ENCODE measurements at regions not wholly inside any gene's neighbourhood (a gene's known extent, or its start where the extent isn't known, plus 50 kb on each side); places are given as distances from the start of the nearest gene placed in this dataset.

- no peaks in the 10 kb centered on the region for H3K27me3 ChIP-seq (ENCODE audit: control insufficient read depth in 2 of 2, insufficient read depth in 2 of 2, low read length in 2 of 2)
- POLR2A ChIA-PET = no interaction called here
- H3K79me2 ChIP-seq (ENCODE audit: control insufficient read depth, insufficient read depth, low read length) = no peaks in the 10 kb centered on the region
- no peak for TF ChIP-seq POLR2AphosphoS5 (IDR thresholded peaks at IDR 0.05; ENCODE audit: insufficient read depth, low read depth, low read length)
- no peaks in the 10 kb centered on the region for H3K9me3 ChIP-seq (replicated peaks; ENCODE audit: control insufficient read depth, insufficient read depth, low read length)
- DNase-seq (ENCODE audit: low read depth, low spot score) (no peak), FAIRE-seq (no peak)
- intact Hi-C loops (cut with micrococcal nuclease) (no loop called here), dilution Hi-C loops (cut with MboI; ENCODE audit: extremely low pct_ligation_motif_present, low sequenced_read_pairs) (no loop called here)
- no peaks in the 10 kb centered on the region for H3K36me3 ChIP-seq (ENCODE audit: control insufficient read depth in 2 of 2, extremely low read depth in 1 of 2, insufficient read depth in 2 of 2, low read length in 2 of 2)
- no peak overlapping the region for H3K9ac ChIP-seq (replicated peaks; ENCODE audit: extremely low read depth, insufficient read depth, low read length)
- H3K27ac ChIP-seq (ENCODE audit: insufficient read depth, low read depth, low read length) = no peak overlapping the region
- no peak overlapping the region for H3K4me2 ChIP-seq (ENCODE audit: insufficient read depth, low read length)
- CTCF ChIA-PET = no interaction called here
- no peaks in the 10 kb centered on the region for H3K4me1 ChIP-seq (ENCODE audit: control insufficient read depth, extremely low read depth, insufficient read depth, low read length)
- no peak overlapping the region for H2AFZ ChIP-seq (ENCODE audit: low read depth, low read length)
- H4K20me1 ChIP-seq (replicated peaks; ENCODE audit: control insufficient read depth, extremely low read depth, insufficient read depth, low read length) = no peaks in the 10 kb centered on the region
- BruUV-seq (replicated peaks) = no TSS peak
- no peak overlapping the region for H3K4me3 ChIP-seq (replicated peaks in 1 of 3; ENCODE audit: insufficient read depth in 1 of 3, low read depth in 1 of 3, low read length in 3 of 3)
- H3K9me1 ChIP-seq (replicated peaks; ENCODE audit: control insufficient read depth, extremely low read depth, insufficient read depth, low read length) = no peaks in the 10 kb centered on the region
Measured at GRCh38 chr3:10763248-10763620, 52.8 kb upstream of the SLC6A11 start.

GRCh38 chr3:10763817-10764258 is 52.2 kb upstream of the SLC6A11 start:
- intact Hi-C loops (cut with micrococcal nuclease) = no loop called here
- Histone ChIP-seq H2AFZ (ENCODE audit: low read depth, low read length) (no peak overlapping the region), H3K27me3 (ENCODE audit: control insufficient read depth in 2 of 2, insufficient read depth in 2 of 2, low read length in 2 of 2) (no peaks in the 10 kb centered on the region), H3K9ac (replicated peaks; ENCODE audit: extremely low read depth, insufficient read depth, low read length) (no peak overlapping the region), H3K4me1 (ENCODE audit: control insufficient read depth, extremely low read depth, insufficient read depth, low read length) (no peaks in the 10 kb centered on the region), H3K79me2 (ENCODE audit: control insufficient read depth, insufficient read depth, low read length) (no peaks in the 10 kb centered on the region), H4K20me1 (replicated peaks; ENCODE audit: control insufficient read depth, extremely low read depth, insufficient read depth, low read length) (no peaks in the 10 kb centered on the region), H3K4me3 (replicated peaks in 1 of 3; ENCODE audit: insufficient read depth in 1 of 3, low read depth in 1 of 3, low read length in 3 of 3) (no peak overlapping the region), H3K27ac (ENCODE audit: insufficient read depth, low read depth, low read length) (no peak overlapping the region), H3K4me2 (ENCODE audit: insufficient read depth, low read length) (no peak overlapping the region), H3K9me3 (replicated peaks; ENCODE audit: control insufficient read depth, insufficient read depth, low read length) (no peaks in the 10 kb centered on the region), H3K36me3 (ENCODE audit: control insufficient read depth in 2 of 2, extremely low read depth in 1 of 2, insufficient read depth in 2 of 2, low read length in 2 of 2) (no peaks in the 10 kb centered on the region), H3K9me1 (replicated peaks; ENCODE audit: control insufficient read depth, extremely low read depth, insufficient read depth, low read length) (no peaks in the 10 kb centered on the region)
- DNase-seq (ENCODE audit: low read depth, low spot score) = no peak
- ChIA-PET POLR2A (no interaction called here), CTCF (no interaction called here)
- TF ChIP-seq POLR2AphosphoS5 (IDR thresholded peaks at IDR 0.05; ENCODE audit: insufficient read depth, low read depth, low read length) (no peak), EZH2 (IDR thresholded peaks at IDR 0.05; ENCODE audit: borderline replicate concordance, low read depth, low read length, severe bottlenecking) (no peak), GATA2 (IDR thresholded peaks at IDR 0.05; ENCODE audit: insufficient read depth, insufficient read length, low read depth, low read length) (no peak), FOS (IDR thresholded peaks at IDR 0.05; ENCODE audit: borderline replicate concordance, insufficient read depth, low read length) (no peak), MYC (IDR thresholded peaks at IDR 0.05; ENCODE audit: low read depth, low read length) (no peak), JUN (IDR thresholded peaks at IDR 0.05; ENCODE audit: borderline replicate concordance, insufficient read depth, insufficient read length, low read depth) (no peak), POLR2A (IDR thresholded peaks at IDR 0.05; ENCODE audit: low read depth, low read length) (no peak)
- TF ChIP-seq, protein P1, sequence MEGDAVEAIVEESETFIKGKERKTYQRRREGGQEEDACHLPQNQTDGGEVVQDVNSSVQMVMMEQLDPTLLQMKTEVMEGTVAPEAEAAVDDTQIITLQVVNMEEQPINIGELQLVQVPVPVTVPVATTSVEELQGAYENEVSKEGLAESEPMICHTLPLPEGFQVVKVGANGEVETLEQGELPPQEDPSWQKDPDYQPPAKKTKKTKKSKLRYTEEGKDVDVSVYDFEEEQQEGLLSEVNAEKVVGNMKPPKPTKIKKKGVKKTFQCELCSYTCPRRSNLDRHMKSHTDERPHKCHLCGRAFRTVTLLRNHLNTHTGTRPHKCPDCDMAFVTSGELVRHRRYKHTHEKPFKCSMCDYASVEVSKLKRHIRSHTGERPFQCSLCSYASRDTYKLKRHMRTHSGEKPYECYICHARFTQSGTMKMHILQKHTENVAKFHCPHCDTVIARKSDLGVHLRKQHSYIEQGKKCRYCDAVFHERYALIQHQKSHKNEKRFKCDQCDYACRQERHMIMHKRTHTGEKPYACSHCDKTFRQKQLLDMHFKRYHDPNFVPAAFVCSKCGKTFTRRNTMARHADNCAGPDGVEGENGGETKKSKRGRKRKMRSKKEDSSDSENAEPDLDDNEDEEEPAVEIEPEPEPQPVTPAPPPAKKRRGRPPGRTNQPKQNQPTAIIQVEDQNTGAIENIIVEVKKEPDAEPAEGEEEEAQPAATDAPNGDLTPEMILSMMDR (IDR thresholded peaks at IDR 0.05; ENCODE audit: extremely low read depth in 1 of 2, insufficient read depth in 1 of 2, low read depth in 1 of 2, low read length in 2 of 2) = no peak
- TF ChIP-seq, protein P2, sequence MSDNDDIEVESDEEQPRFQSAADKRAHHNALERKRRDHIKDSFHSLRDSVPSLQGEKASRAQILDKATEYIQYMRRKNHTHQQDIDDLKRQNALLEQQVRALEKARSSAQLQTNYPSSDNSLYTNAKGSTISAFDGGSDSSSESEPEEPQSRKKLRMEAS (IDR thresholded peaks at IDR 0.05; ENCODE audit: insufficient read depth, insufficient read length) = no peak
- no peak for FAIRE-seq
- BruUV-seq (replicated peaks) = no TSS peak
- dilution Hi-C loops (cut with MboI; ENCODE audit: extremely low pct_ligation_motif_present, low sequenced_read_pairs) = no loop called here
